LoVo (cell line): ENCODE measurements at regions not wholly inside any gene's neighbourhood (a gene's known extent, or its start where the extent isn't known, plus 50 kb on each side); places are given as distances from the start of the nearest gene placed in this dataset.
"Not testable (repeated sequence)": the region's sequence is repeated elsewhere in the genome, so short reads cannot be mapped to it uniquely, and the experiment has no call there.

Experiments
- DNase-seq: peaks from one replicate; pipeline ENCODE4 v3.0.0-alpha.2; 2016; ENCODE audit warnings: low spot score

DNA sequence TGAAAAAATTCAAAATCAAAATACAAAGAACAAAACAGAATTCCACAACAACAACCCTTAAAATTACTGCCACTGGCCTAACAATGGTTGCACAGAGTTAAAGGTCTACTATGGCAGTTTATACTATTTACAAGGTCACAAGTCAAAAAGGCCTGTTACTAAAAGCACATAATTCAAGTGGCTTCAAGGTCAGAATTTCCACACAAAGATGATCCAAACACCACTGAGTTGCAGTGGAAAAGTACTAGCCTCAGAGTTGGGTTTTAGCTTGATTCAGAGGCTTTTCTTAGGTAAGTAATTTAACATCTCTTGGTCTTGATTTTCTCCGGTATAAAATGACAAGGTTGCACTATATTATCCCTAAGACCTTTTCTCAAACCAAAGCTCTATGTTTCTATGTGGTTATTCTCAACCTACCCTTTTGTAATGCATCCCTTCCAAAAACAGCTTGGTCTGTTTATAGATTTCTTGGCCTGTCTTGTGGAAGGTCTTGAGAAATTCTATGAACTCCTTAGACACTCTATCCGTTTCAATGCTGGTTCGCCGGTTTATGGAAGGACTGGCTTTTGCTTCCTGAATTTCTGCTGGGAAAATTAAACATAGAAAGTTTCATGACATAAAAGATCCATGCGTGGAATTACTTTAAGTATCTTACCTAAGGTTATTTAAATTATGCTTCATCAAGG is 69.5 kb downstream of the MDH2 start:
- not testable (repeated sequence) for DNase-seq

DNA sequence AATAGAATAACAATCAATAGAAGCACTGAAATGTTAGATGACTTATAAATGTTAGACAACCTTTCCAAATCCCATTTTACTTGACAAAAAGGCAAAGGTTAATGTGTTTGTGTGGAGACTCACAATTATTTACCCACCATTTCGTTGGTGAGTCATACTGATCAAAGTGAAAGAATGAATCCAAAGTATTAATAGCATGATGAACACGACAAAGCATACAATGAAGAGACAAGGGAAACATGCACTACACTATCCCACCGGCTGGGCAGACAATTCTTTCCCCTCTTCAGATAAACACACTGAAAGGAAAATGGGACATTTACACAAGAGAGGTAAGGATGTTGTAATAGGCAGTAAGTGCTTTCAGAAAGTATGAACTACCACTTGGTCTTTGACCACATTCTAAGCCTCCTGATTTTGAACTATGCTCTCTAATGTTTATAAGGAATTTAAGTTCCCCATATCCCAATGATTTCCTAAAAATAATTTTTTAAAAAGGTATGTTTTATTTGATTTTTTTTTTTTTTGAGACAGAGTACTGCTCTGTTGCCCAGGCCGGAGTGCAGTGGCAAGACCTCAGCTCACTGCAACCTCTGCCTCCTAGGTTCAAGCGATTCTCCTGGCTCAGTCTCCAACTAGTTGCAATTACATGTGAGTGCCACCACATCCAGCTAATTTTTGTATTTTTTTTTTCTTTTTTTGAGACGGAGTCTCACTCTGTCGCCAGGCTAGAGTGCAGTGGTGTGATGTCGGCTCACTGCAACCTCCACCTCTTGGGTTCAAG is 70.5 kb downstream of the MDH2 start:
- peak; percentile 47 for DNase-seq

DNA sequence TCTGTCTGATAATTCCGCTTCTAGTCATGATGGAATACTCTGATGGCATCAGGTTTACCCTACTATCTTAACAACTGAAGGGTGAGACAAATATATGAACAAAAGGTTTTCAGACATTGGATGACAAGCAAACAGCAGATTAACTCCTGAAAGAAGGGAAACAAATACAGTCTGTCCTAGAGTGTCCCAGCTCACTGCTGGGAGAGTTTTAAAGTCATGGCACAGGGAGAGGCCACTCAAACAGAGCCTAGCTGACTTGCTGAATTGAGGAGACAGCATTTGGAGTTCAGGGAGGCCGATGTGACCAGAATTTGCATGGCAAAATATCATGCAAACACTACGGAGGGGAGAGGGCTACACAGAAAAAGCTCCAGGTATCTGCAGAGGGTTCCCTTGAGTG is 73.1 kb downstream of the MDH2 start:
- no peak for DNase-seq

DNA sequence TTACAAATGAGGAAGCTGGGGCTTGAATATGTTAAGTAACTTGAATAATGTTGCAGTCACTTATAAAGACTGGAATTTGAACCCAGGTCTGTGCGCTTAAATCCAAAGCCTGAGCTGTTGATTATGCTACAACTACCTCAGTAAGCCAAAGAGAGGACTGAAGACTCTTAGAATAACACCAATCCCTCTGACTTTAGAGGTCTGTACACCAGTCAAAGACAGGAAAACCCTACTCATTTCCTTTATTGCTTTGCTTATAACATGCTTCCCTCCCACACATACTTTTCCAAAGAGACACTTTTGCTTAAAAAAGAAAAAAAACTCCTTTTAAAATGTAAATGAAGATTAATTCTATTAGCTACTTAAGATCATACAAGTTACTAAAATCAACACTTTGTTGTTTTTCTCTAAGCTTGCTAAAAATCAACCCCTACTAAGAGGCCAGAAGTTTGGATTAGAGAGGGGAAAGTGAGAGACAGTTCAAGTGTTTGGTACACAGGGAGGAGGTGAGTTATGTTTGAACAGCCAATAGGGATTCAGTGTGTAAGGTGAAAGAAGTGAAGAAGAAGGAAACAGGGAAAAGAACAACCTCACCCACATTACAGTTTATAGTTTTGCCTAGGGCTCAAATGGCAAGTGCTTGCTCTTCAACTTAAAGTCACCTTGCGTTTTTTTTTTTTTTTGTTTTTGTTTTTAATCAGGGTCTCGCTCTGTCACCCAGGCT is 74.8 kb downstream of the MDH2 start:
- DNase-seq: no peak

DNA sequence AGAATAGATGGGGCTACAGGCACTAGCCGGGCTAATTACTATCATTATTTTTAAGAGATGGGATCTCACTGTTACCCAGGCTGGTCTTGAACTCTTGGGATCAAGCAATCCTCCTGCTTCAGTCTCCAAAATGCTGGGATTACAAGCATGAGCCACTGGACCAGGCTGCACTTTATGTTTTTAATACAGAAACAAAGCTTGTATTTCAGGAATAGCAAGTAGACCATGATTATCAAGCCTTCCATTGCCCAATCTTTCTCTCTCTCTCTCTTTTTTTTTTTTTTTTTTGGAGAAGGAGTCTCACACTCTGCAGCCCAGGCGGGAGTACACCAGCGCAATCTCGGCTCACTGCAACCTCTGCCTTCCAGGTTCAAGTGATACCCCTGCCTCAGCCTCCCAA is 75.4 kb downstream of the MDH2 start:
- DNase-seq: no peak

DNA sequence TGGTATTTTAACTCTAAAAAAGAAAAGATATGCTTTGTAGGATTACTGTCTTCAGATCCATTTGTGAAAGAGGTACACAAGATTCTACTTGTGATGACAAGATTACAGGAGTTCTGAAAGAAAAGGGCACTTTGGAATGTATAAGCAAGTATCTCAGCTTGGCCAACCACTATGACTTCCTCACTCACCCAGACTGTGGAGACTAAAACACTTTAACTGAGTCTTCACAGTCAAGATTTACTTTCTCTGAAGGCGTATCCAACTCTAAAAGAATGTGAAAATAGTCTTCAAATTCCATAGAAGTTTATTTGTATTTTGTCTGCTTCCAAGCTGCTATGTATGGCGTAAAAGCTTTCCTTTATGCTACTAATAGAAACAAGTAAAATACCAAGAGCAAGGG is 76.1 kb upstream of the SRRM3 start:
- DNase-seq: no peak

DNA sequence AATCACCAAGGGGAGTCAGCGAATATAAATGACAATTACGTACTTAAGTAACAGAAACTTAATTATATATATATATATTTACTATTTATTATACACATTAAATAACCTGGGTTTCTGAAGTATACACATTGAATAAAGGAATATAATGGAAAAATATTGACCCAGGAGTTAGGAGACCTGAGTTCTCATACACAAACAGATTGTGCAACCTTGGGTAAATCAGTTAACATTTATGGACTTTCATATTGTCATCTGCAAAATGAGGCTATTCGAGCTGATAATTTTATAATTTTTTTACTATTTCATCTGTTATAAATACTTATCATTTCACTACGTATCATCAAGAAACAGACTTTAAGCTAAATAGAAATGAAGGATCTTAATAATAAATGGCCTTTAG is 75.1 kb upstream of the SRRM3 start:
- no peak for DNase-seq

DNA sequence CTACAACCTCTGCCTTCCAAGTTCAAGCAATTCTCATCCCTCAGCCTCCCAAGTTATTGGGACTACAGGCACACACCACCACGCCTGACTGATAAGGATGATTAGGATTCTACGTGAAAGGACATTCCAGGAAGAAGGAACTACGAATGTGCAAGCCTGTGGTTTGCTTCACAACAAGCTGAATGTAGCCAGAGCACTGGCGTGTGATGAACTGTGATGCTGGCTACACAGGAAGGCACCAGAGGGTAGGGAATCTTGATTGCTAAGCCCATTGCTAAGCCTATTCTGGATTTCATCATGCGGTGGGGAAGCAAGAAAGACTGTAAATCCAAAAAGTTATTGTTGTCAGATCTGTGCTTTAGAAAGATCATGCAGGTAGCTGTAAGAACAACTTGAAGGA is 72.3 kb upstream of the SRRM3 start:
- no peak for DNase-seq

DNA sequence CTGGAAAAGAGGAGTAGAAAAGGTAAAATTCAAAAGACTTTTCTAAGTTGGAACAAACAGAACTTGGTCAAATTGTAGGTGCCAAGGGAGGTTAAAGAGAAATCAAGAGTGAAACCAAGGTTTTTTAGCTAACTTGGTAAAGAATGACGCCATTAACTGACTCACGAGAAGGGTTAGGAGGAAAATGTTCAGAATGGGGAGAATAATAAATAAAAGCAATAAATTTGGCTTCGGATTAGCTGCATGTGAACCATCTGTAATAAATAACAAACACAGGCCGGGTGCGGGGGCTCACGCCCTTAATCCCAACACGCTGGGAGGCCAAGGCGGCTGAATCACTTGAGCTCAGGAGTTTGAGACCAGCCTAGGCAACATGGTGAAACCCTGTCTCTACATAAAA is 71.9 kb upstream of the SRRM3 start:
- DNase-seq: no peak

DNA sequence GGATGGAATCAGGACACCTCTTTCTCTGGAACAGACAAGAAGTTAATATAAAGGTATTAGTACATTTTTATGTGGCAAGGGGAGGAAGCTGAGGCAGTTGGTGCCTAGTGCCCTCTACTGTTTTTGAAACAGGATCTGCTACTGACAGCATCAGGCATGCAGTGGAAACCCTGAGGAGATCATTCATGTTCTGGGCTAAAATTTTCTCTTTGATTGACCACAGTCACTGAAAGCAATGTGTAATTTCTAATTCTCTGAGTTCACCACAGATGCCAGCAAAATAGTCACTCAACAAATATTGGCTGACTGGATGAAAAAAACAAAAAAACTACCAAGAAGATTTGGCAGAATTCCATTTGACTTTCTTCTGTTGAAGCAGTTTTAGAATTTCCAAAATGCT is 71.0 kb upstream of the SRRM3 start:
- DNase-seq: peak; percentile 34

DNA sequence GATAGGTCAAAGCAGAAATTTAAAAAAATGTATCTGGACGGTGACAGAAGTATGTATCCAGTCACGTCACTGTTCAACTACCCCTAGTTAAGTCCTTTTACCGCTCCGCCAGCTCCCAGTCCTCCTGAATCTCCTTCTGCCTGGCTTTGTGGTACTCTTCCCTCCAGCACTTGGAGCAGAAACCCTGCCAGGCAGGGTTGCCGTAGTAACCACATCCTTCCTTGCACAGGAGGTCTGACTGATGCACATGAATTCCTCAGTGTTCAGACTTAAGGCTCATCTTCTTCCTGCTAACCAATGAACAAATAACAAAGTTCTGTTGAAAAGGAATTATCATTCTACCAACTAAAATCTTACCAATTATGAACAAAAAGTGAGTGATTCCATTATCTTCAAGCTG is 69.8 kb upstream of the SRRM3 start:
- not testable (repeated sequence) for DNase-seq

DNA sequence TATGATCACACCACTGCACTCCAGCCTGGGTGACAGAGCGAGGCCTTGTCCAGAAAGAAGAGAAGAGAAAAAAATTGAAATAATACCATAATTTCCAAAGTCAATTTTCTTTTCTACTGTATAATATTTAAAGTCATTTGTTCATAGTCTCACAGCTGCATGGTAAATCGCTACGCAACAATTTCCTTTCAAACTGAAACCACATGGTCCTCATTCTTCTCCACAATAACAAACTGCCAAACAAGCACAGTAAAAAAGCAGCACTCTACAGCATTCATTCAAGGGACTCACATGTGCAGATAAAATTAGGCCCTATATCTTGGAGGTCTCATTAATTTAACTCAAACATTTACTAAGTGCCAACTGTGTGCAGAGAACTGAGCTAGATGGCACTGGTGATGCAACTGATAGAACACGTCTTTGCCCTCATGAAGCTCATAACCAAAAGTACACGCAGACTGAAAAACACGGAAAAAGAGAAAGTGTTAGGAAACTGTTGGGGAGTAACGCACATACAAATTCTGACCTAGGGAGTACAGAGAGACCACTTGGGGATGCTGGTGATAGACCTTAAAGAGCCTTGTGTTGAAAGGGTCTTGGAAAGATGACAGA is 68.4 kb upstream of the SRRM3 start:
- DNase-seq: no peak

DNA sequence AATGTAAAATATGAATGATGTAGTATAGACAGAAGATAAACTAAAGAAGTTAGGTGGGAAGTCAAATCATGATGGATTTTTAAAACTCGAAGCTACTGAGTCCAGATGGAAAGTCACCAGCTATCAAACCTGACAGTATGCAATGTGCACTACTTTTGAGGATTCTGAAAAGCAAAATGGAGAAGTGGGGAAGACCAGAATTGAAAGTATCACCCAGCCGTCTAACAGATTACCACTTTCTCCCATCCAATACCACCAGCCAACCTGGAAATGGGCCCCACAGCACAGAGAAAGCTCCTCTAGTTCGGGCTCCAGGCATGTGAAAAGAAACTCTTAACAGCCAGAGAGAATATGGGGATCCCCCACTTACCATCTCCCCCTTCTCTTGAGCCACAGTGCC is 67.9 kb upstream of the SRRM3 start:
- no peak for DNase-seq

DNA sequence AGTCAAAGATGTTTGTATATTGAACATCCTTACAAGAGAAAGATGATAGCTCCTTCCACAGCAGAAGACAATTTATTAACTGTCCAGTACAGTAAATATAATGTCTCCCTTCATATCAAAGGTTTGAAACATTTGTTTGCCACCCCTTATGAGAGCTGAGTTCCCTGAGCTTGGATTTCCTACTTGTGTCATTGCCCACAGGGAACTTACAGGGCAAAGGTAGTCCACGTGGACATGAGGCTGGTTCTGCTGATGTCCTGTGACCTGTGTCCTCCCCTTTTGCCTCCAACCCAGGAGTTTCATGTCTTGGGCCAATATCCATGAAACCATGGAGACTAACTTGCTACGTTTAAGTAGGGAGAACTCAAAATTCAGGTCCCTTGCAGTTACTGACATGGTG is 66.4 kb upstream of the SRRM3 start:
- not testable (repeated sequence) for DNase-seq

DNA sequence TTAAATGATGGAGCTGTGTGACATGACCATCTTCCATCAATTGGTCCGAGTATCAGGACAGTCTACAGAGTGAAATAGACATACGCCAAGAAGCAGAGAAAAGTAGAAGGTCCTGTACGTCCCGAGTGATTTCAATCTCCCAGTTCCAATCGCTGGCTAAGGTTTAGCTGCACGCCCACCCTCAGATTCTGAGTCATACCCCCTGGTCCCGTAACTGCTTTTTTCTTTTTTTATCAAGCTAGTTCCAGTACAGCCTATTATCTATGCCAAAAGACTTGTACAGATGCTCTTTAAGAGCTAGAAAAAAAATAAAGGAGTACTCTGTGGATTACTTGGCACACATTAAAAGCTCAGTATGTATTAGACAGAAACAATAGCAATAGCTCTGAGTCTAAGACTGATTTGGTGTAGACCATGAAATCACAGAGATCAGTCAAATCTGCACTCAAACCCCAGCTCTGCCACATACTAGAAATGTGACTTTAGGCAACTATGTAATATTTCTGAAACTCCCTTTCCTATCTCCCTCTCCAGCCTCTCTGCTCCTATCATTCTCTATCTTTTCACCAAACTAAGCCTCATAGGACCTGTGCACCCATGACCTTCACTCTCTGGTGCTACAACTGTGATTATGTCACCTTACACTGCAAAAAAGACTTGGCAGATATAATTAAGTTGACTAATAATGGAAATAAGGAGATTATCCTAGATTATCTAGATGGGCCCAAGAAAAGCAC is 63.0 kb upstream of the SRRM3 start:
- not testable (repeated sequence) for DNase-seq

DNA sequence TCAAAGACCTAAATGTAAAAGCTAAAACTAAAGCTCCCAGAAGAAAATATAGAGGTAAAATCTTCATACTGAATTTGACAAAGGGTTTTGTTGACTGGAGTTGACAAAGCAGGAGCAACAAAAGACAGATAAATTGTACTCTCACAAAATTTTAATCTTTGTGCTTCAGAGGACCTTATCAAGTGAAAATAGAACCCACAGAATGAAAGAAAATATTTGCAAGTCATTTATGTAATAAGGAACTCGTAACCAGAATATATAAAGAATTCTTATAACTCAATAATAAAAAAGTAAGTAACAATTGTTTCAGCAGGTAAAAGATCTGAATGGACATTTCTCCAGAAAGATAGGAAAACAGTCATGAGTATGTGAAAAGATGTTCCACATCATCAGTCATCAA is 62.0 kb upstream of the SRRM3 start:
- DNase-seq: no peak

DNA sequence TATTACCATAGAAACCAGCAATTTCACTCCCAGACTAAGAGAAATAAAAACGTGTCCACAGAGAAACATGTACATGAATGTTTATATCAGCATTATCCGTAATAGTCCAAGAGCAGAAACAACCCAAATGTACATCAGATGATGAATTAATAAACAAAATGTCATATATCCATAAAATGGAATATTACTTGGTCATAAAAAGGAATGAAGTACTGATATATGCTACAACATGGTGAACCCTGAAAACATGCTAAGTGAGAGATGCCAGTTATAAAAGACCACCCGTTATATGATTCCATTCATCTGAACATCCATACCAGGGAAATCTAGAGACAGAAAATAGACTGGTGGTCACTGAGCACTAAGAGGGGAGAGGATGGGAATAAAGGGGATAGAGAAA is 61.4 kb upstream of the SRRM3 start:
- not testable (repeated sequence) for DNase-seq

DNA sequence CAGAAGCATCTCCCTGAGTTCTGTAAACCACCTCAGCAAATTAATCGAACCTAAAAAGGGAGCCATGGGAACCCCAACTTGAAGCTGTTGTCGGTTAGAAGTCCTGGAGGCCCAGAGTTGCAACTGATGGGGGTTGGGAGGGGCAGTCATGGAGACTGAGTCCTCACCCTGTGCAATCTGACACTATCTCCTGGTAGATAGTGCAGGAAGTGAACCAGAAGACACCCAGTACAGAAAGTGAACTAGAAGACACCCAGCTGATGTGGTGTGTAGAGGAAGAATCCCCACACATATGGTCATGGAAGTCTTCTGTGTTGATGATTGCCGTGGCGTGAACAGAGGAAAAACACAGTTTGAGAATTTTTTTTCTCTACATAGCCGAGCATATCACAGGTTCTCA is 58.8 kb upstream of the SRRM3 start:
- DNase-seq: no peak

DNA sequence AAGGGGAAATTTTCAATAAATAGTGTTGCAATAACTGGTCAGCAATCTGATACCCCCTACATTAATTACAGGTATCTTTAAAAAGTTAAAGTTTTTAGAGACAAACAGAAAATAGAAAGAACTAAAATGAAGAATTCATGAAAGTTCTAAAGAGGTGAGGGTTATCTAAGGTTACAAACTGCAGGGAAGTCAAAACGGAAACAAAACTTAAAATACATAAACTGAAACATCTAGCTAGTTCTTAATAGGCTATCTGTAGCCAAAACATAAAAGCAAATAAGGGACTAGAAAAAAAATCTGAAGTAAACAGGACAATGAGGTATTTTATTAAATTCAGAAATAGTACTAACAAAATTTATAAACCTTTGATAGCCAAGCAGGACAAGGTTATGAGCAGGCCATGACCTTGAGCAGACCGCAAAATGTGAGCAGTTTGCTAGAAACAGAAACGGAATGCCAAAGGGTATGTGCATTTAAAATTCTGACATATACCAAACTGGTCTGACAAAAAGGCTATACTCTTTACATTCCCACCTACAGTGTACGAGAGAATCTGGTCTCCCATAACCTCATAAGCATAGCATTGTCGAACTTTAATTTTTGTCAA is 56.9 kb upstream of the SRRM3 start:
- DNase-seq: not testable (repeated sequence)

DNA sequence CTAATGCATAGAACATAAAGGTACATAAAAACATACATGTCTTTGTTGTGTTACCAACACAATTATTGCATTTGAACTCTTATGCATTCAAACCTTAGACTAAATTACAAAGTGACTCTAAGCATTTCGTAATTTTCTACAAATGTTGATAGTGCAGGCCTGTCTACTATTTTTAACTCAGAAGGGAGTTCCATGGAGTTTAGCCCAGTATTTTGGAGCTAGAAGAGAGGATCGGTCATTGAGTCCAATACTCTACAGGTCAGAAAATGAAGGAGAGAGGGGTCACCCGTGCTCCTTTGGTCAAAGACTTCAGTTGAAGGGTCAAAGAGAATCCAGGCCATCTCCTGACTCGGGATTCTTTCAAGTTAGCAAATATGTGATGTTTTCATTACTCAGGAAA is 55.3 kb upstream of the SRRM3 start:
- no peak for DNase-seq

DNA sequence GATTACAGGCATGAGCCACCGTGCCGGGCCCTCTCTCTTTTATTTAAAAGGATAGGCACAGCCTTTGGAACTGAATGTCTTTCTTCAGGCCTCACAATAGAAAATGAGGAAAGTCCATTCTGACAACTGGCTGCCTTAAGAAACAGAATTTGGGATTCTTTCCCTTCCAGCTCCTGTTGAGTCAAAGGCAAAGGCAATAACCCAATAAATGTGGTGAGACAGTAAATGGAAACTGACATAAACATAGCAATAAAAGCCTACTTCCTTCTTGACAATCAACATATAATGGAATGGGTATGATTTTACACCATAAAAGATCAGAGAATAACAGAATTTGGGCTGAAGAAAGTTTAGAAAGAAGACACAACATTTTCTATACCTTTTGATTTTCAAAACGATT is 52.7 kb upstream of the SRRM3 start:
- DNase-seq: not testable (repeated sequence)
